ENCODE measurements at regions not wholly inside any gene's neighbourhood (a gene's known extent, or its start where the extent isn't known, plus 50 kb on each side); places are given as distances from the start of the nearest gene placed in this dataset.

- TF ChIP-seq ZNF274 (IDR thresholded peaks at IDR 0.05; ENCODE audit: low read depth, low read length) (no peak), YY1 (IDR thresholded peaks at IDR 0.05; ENCODE audit: insufficient read depth, insufficient read length) (no peak)
These were observed 143.0 kb upstream of the SHH start for GRCh38 chr7:155955367-155955635.
